ENCODE measurements at regions not wholly inside any gene's neighbourhood (a gene's known extent, or its start where the extent isn't known, plus 50 kb on each side); places are given as distances from the start of the nearest gene placed in this dataset.

GRCh38 chr5:50900952-50901510, 234.6 kb downstream of the PARP8 start:
- Histone ChIP-seq H3K9ac (ENCODE audit: extremely low read depth, insufficient read length, low read length) (no peak overlapping the region), H3T11ph (ENCODE audit: low read length) (no peak overlapping the region), H3K79me2 (ENCODE audit: insufficient read depth, low read length) (no peaks in the 10 kb centered on the region), H3K18ac (ENCODE audit: insufficient read length, low read depth, low read length) (no peak overlapping the region), H3K9me3 (ENCODE audit: control insufficient read depth, low read depth, low read length) (no peaks in the 10 kb centered on the region), H2BK5ac (ENCODE audit: insufficient read length, low read length) (no peak overlapping the region), H3K27ac (ENCODE audit: insufficient read length, low read depth, low read length) (no peak overlapping the region), H2BK120ac (ENCODE audit: low read depth, low read length, poor library complexity, severe bottlenecking) (no peak overlapping the region), H2AK5ac (ENCODE audit: insufficient read length, low read length) (no peak overlapping the region), H2BK20ac (ENCODE audit: low read depth, low read length, poor library complexity, severe bottlenecking) (no peak overlapping the region), H3K79me1 (ENCODE audit: insufficient read depth, low read depth, low read length, poor library complexity, severe bottlenecking) (no peaks in the 10 kb centered on the region), H4K91ac (ENCODE audit: insufficient read length, low read depth, low read length) (no peak overlapping the region), H4K20me1 (ENCODE audit: control insufficient read depth, insufficient read depth, insufficient read length) (no peaks in the 10 kb centered on the region), H3K56ac (ENCODE audit: insufficient read length, low read depth, low read length) (no peak overlapping the region), H3K4me2 (ENCODE audit: insufficient read depth, insufficient read length, low read length) (no peak overlapping the region), H4K8ac (replicated peaks; ENCODE audit: insufficient read length, low read depth, low read length) (no peak overlapping the region), H3K27me3 (ENCODE audit: insufficient read depth, low read length) (no peaks in the 10 kb centered on the region), H2BK12ac (ENCODE audit: insufficient read length, low read depth, low read length) (no peak overlapping the region), H3K4ac (ENCODE audit: low read depth, low read length) (no peak overlapping the region), H2BK15ac (ENCODE audit: low read depth, low read length) (no peak overlapping the region), H3K14ac (ENCODE audit: insufficient read depth, low read length) (no peak overlapping the region), H4K5ac (ENCODE audit: insufficient read length, low read depth, low read length) (no peak overlapping the region), H3K23ac (ENCODE audit: insufficient read length, low read depth, low read length) (no peak overlapping the region), H3K4me1 (ENCODE audit: insufficient read depth, low read length) (no peaks in the 10 kb centered on the region), H2AFZ (ENCODE audit: low read length) (no peak overlapping the region), H3K23me2 (ENCODE audit: insufficient read length, low read depth, low read length, poor library complexity, severe bottlenecking) (no peaks in the 10 kb centered on the region)
- no peaks in the 10 kb centered on the region for H3K9me3 Mint-ChIP-seq
- H3K4me3 Mint-ChIP-seq = no peak overlapping the region
- H3K27ac Mint-ChIP-seq = no peak overlapping the region
- no CpG with 5 or more reads among the region's 3 CpGs for WGBS (ENCODE audit: extremely low coverage, insufficient read length, low lambda C conversion rate)
- H3K27me3 Mint-ChIP-seq (ENCODE audit: low read depth) = no peaks in the 10 kb centered on the region
- DNase-seq = no peak
- no peaks in the 10 kb centered on the region for H3K36me3 Mint-ChIP-seq (ENCODE audit: insufficient read depth in 1 of 3, low read depth in 3 of 3)
- no peak for TF ChIP-seq CTCF (conservative IDR thresholded peaks at IDR 0.05)
- no peaks in the 10 kb centered on the region for H3K4me1 Mint-ChIP-seq
